ENCODE measurements at regions not wholly inside any gene's neighbourhood (a gene's known extent, or its start where the extent isn't known, plus 50 kb on each side); places are given as distances from the start of the nearest gene placed in this dataset.

DNA sequence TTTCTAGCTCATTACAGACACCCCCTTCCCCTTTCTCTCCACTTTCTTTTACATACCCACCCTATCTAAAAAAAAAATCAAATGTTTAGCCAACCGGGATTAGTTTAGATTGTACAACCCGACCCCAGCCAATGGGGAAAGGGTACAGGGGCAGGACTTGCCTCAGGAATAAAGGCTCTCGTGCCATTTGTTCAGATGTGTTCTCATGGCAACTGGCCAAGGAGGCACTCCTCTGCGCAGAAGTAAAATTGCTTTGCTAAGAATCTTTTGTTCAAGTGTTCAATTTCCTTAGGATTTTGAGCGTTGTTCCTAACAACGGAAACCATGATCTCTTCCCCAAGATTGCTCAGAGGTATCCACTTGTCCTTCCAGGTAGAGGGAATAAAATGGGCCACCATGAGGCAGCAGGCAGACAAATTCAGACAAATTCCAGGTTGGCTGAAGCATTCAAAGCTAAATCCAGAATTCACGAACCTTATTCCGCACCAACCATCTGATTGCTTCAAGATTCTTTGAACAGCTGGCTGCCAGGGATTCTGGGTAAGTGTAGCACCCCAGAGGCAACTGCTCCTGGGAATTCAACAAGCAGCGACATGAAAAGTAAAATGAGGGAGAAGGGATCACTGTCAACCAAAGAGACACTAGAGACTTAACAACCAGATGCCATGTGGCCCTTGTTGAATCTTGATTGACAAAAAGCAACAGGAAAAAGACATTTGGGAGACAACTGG, 431.8 kb downstream of the PREX1 start:
- TF ChIP-seq, protein P1, sequence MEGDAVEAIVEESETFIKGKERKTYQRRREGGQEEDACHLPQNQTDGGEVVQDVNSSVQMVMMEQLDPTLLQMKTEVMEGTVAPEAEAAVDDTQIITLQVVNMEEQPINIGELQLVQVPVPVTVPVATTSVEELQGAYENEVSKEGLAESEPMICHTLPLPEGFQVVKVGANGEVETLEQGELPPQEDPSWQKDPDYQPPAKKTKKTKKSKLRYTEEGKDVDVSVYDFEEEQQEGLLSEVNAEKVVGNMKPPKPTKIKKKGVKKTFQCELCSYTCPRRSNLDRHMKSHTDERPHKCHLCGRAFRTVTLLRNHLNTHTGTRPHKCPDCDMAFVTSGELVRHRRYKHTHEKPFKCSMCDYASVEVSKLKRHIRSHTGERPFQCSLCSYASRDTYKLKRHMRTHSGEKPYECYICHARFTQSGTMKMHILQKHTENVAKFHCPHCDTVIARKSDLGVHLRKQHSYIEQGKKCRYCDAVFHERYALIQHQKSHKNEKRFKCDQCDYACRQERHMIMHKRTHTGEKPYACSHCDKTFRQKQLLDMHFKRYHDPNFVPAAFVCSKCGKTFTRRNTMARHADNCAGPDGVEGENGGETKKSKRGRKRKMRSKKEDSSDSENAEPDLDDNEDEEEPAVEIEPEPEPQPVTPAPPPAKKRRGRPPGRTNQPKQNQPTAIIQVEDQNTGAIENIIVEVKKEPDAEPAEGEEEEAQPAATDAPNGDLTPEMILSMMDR (conservative IDR thresholded peaks at IDR 0.05): no peak
- peak overlapping the region; percentile 12 for H3K27ac Mint-ChIP-seq (ENCODE audit: unreplicated experiment)

DNA sequence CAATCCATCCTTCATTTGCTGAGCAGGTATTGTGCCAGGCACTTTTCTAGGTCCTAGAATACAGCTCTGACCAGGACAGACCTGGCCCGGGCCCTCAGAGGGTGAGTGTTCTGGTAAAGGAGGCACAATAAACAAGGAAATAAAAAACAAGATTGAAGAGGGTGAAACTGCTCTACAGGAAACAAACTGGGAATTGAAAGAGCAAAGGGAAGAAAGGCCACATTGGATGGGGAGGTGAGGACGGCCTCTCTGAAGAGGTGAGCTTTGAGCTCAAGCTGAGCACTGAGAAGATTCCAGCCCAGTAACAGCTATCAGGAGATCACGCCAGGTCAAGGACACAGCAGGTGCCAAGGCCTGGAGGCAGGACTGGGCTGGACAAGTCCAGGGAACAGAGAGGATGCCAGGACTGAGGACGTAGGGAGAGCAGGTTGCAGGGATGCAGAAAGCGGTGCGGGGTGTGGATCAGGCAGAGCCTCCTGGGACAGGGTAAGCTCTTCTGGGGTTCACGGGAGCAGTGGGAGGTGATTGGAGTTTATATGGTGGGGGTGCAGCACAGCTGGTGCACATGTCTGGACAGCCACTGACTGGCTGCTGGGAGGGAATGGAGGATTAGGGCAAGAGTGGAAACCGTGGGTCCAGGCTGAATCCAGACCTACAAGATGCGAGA, 433.3 kb downstream of the PREX1 start:
- Mint-ChIP-seq H3K36me3 (ENCODE audit: low read depth) (peaks cover 6% of the 10 kb centered on the region), H3K27ac (ENCODE audit: unreplicated experiment) (peak overlapping the region; percentile 73), H3K9me3 (peaks cover 10% of the 10 kb centered on the region), H3K27me3 (ENCODE audit: low read depth) (peaks cover 3% of the 10 kb centered on the region), H3K4me1 (peaks cover 39% of the 10 kb centered on the region), H3K4me3 (no peak overlapping the region)
- no peak for DNase-seq (ENCODE audit: low read depth, low spot score)
- TF ChIP-seq, protein P1 (conservative IDR thresholded peaks at IDR 0.05): no peak

More for the DNA sequence above, 431.8 kb downstream of the PREX1 start:
- H3K36me3 Mint-ChIP-seq (ENCODE audit: low read depth): peaks cover 6% of the 10 kb centered on the region
- peaks cover 42% of the 10 kb centered on the region for H3K4me1 Mint-ChIP-seq
- peaks cover 3% of the 10 kb centered on the region for H3K27me3 Mint-ChIP-seq (ENCODE audit: low read depth)
- no peak overlapping the region for H3K4me3 Mint-ChIP-seq
- DNase-seq (ENCODE audit: low read depth, low spot score): no peak
- peaks cover 8% of the 10 kb centered on the region for H3K9me3 Mint-ChIP-seq

DNA sequence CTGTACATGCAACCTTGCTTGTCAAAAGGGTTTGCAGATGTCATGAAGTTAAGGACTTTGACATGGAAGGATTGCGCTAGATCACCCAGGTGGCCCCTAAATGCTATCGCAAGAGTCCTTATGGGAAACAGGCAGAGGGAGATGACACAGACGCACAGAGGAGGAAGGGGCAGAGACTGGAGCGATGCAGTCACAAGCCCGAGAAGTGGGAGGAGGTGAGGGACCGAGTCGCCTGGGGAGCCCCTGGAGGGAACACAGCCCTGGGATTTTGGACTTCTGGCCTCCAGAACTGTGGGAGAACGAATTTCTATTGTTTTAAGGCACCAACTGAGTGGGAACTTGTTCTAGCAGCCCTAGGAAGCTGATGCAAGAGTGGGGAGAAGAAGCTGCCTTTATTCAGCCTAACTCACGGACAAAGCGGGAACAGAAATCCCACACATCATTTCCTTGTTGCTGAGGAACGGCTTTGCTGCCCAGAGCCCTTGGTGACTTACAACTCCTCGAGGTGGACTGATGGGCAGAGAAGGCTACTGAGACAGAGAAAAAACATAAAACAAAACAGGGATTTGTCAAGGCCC, 434.0 kb downstream of the PREX1 start:
- H3K9me3 Mint-ChIP-seq: peaks cover 10% of the 10 kb centered on the region
- TF ChIP-seq, protein P1 (conservative IDR thresholded peaks at IDR 0.05): no peak

DNA sequence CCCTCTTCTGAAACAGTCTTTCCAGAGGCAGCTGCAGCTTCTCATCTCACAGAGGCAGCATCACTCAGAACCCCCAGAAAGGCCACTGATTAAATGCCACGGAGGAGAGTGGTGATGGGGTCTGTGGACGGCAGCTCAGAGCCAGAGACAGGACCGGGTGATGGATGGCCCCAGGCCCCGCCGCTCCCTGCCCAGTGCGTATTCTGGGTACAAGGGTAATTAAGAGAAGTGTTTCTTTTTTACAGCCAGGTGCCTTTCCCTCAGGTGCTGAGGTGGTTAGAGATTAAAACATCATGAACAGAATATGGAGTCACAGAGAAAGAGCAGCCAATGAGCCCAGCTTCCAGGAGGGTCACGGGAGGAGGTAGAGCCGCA, 434.5 kb downstream of the PREX1 start:
- DNase-seq (ENCODE audit: low read depth, low spot score): no peak
- no peak overlapping the region for H3K4me3 Mint-ChIP-seq
- peaks cover 31% of the 10 kb centered on the region for H3K4me1 Mint-ChIP-seq
- no peak overlapping the region for H3K27ac Mint-ChIP-seq (ENCODE audit: unreplicated experiment)
- H3K9me3 Mint-ChIP-seq: peaks cover 10% of the 10 kb centered on the region
- H3K36me3 Mint-ChIP-seq (ENCODE audit: low read depth): peaks cover 6% of the 10 kb centered on the region
- peaks cover 3% of the 10 kb centered on the region for H3K27me3 Mint-ChIP-seq (ENCODE audit: low read depth)
- TF ChIP-seq, protein P1 (conservative IDR thresholded peaks at IDR 0.05): no peak

More for the DNA sequence above, 434.0 kb downstream of the PREX1 start:
- H3K27me3 Mint-ChIP-seq (ENCODE audit: low read depth): peaks cover 3% of the 10 kb centered on the region
- DNase-seq (ENCODE audit: low read depth, low spot score): no peak
- peaks cover 32% of the 10 kb centered on the region for H3K4me1 Mint-ChIP-seq
- H3K36me3 Mint-ChIP-seq (ENCODE audit: low read depth): peaks cover 6% of the 10 kb centered on the region
- no peak overlapping the region for H3K27ac Mint-ChIP-seq (ENCODE audit: unreplicated experiment)
- no peak overlapping the region for H3K4me3 Mint-ChIP-seq

DNA sequence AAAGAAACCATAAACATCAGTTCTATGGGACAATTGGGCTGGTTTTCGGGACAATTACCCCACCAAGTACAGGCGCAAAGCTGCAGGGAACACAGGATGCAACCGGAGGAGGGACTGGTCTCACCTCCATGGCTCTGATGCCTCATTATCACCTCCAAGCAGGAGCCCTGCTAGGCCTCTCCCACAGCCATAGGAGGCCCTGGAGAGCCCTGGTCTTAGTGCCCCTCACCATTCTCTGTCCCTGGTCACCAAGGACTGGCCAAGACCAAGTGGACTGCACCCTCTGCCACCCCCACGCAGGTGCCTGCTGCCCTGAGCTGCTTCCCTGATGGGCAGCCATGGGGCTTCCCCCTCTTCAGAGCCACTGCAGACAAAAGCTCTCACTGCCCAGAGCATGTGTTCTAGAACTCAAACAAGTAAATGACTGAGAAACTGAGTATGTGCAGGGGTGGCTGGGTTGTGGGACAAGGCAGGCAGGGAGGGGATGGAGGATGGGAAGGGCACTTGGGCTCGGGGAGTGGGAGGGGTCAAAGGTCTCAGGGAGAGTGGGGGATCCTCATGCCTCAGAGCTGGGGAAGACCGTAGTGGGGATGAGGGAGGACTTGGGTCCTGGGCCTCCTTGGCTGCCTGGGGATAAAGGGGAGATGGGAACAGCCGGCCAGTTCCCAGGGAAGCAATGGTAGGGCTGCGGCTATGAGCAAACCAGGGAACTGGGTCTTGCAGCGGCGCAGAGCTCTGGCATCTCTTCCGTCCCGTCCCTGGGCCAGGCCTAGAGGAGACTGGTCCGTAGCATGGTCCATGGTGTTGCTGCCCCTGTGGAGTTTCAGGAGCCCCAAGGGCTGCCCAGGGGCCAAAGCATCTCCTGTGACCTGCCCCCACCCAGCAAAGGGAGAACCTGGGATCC, 435.1 kb downstream of the PREX1 start:
- DNase-seq (ENCODE audit: low read depth, low spot score): no peak
- Mint-ChIP-seq H3K36me3 (ENCODE audit: low read depth) (peaks cover 6% of the 10 kb centered on the region), H3K4me3 (no peak overlapping the region), H3K9me3 (peaks cover 10% of the 10 kb centered on the region), H3K4me1 (peaks cover 31% of the 10 kb centered on the region), H3K27ac (ENCODE audit: unreplicated experiment) (no peak overlapping the region), H3K27me3 (ENCODE audit: low read depth) (peaks cover 3% of the 10 kb centered on the region)
- TF ChIP-seq, protein P1 (conservative IDR thresholded peaks at IDR 0.05): no peak
